ENCODE measurements at regions not wholly inside any gene's neighbourhood (a gene's known extent, or its start where the extent isn't known, plus 50 kb on each side); places are given as distances from the start of the nearest gene placed in this dataset.
A peak's percentile ranks its signal among the peaks of the same experiment; 100 is the strongest.
"Not testable (repeated sequence)": the region's sequence is repeated elsewhere in the genome, so short reads cannot be mapped to it uniquely, and the experiment has no call there.

DNA sequence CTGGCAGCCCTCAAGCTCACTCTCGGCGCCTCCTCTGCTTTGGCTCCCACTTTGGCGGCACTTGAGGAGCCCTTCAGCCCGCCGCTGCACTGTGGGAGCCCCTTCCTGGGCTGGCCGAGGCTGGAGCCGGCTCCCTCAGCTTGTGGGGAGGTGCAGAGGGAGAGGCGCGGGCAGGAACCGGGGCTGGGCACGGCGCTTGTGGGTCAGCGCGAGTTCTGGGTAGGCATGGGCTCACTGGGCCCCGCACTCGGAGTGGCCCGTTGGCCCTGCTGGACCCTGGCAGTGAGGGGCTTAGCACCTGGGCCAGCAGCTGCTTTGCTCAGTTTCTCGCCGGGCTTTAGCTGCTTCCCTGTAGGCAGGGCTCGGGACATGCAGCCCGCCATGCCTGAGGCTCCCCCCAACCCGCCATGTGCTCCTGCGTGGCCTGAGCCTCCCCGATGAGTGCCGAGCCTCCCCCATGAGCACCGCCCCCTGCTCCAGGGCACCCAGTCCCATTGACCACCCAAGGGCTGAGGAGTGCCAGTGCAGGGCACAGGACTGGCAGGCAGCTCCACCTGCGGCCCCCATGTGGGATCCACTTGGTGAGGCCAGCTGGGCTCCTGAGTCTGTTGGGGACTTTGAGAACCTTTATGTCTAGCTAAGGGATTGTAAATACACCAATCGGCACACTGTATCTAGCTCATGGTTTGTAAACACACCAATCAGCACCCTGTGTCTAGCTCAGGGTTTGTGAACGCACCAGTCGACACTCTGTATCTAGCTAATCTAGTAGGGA is 101.5 kb upstream of the DRD5 start:
- Mint-ChIP-seq H3K4me3 (no peak overlapping the region), H3K9me3 (no peaks in the 10 kb centered on the region), H3K4me1 (no peaks in the 10 kb centered on the region), H3K27ac (no peak overlapping the region), H3K27me3 (ENCODE audit: low read depth, poor library complexity) (peaks cover 5% of the 10 kb centered on the region), H3K36me3 (ENCODE audit: low read depth) (no peaks in the 10 kb centered on the region)
- TF ChIP-seq, protein P1, sequence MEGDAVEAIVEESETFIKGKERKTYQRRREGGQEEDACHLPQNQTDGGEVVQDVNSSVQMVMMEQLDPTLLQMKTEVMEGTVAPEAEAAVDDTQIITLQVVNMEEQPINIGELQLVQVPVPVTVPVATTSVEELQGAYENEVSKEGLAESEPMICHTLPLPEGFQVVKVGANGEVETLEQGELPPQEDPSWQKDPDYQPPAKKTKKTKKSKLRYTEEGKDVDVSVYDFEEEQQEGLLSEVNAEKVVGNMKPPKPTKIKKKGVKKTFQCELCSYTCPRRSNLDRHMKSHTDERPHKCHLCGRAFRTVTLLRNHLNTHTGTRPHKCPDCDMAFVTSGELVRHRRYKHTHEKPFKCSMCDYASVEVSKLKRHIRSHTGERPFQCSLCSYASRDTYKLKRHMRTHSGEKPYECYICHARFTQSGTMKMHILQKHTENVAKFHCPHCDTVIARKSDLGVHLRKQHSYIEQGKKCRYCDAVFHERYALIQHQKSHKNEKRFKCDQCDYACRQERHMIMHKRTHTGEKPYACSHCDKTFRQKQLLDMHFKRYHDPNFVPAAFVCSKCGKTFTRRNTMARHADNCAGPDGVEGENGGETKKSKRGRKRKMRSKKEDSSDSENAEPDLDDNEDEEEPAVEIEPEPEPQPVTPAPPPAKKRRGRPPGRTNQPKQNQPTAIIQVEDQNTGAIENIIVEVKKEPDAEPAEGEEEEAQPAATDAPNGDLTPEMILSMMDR (IDR thresholded peaks at IDR 0.05), result no peak
- DNase-seq, result no peak

DNA sequence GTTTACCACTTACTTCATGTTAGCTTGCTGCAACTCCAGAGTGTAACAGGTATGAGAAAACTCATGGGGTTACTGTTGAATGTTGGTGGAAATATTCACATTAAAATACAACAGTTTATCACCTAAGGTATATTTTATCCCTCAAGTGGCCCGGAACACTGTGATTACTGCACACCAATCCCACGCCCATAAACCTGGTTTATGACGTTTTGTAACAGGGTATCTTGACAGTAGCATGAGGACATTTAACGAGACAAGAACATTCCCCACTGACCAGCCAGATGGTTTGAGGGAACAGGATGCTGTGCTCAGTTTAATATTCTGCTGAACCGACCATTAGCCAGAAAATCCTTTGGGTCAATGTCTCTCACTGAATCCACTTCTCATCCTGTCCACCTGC is 98.3 kb upstream of the DRD5 start:
- not testable (repeated sequence) for H3K27ac Mint-ChIP-seq; DNase-seq; H3K36me3 Mint-ChIP-seq (ENCODE audit: low read depth); H3K4me1 Mint-ChIP-seq; H3K4me3 Mint-ChIP-seq; H3K9me3 Mint-ChIP-seq
- peaks cover 15% of the 10 kb centered on the region for H3K27me3 Mint-ChIP-seq (ENCODE audit: low read depth, poor library complexity)

DNA sequence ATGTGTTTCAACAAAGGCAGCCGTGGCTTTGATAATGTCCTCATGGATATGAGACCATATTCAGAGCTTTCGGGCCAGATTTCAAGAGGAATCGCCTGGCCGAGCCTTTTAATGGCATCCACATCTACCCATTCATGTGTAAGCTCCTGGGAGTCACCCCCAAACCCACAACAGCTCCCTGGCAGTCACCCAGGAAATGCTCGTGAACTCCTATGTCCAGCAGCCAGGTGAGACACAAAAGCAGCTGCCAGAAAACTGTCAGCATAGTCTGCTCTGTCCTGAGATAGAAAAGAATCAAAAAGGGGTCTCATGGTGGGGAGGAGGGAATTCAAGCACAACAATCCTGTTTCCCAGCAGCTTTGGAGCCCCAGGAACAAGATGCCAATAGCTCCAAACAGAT is 96.4 kb upstream of the DRD5 start:
- not testable (repeated sequence) for H3K27ac Mint-ChIP-seq; H3K9me3 Mint-ChIP-seq; H3K4me3 Mint-ChIP-seq; H3K4me1 Mint-ChIP-seq; DNase-seq; H3K36me3 Mint-ChIP-seq (ENCODE audit: low read depth)
- peaks cover 20% of the 10 kb centered on the region for H3K27me3 Mint-ChIP-seq (ENCODE audit: low read depth, poor library complexity)

DNA sequence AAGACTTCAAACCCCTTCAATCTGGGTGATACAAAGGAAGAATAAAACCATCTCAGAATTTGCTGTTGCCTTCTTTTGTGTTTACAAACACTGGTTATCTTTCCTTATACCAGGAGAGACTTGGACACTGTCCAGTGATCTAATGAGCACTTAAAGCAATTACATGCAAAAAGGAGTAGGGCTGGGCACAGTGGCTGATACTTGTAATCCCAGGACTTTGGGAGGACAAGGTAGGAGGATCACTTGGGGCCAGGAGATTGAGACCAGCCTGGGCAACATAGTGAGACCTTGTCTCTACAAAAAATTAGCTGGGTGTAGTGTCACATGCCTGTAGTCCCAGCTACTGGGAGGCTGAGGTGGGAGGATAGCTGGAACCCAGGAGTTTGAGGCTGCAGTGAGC is 95.7 kb upstream of the DRD5 start:
- no peaks in the 10 kb centered on the region for H3K9me3 Mint-ChIP-seq
- no peak overlapping the region for H3K27ac Mint-ChIP-seq
- no peak for DNase-seq
- H3K4me3 Mint-ChIP-seq, result no peak overlapping the region
- H3K36me3 Mint-ChIP-seq (ENCODE audit: low read depth), result no peaks in the 10 kb centered on the region
- TF ChIP-seq, protein P1 (IDR thresholded peaks at IDR 0.05), result no peak
- H3K4me1 Mint-ChIP-seq, result peaks cover 12% of the 10 kb centered on the region
- H3K27me3 Mint-ChIP-seq (ENCODE audit: low read depth, poor library complexity), result peaks cover 20% of the 10 kb centered on the region

DNA sequence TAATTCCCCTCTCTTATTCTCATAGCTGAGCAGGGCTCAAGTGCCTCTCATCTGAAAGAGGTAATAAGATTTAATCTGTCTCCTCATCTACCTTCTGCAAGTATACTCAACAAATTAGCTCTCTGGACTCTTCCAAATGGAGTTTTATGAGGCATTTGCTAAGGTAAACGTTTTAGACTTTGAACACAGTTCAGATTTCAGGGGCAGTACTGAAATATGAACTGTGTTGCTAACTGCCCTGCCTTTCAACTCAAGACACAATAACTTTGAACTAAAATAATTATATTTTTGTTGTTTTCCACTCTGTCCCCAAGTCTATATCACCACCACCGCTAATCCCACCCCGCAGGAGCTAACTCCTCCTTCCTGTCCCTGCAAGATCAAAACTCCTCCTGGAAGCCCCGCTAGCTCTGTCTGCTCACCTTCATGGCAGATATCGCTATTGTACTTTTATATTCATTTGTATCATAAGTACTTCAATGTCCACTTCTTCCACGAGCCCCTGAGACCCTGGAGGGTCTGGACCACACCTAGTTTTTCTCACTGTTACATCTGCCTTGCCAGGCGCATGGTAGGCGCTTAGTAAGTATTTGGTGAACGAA is 90.7 kb upstream of the DRD5 start:
- H3K4me1 Mint-ChIP-seq, result peaks cover 37% of the 10 kb centered on the region
- H3K9me3 Mint-ChIP-seq; DNase-seq; H3K36me3 Mint-ChIP-seq (ENCODE audit: low read depth): not testable (repeated sequence)
- peak overlapping the region; percentile 81 for H3K4me3 Mint-ChIP-seq
- peaks cover 14% of the 10 kb centered on the region for H3K27me3 Mint-ChIP-seq (ENCODE audit: low read depth, poor library complexity)
- H3K27ac Mint-ChIP-seq, result peak overlapping the region; percentile 37

DNA sequence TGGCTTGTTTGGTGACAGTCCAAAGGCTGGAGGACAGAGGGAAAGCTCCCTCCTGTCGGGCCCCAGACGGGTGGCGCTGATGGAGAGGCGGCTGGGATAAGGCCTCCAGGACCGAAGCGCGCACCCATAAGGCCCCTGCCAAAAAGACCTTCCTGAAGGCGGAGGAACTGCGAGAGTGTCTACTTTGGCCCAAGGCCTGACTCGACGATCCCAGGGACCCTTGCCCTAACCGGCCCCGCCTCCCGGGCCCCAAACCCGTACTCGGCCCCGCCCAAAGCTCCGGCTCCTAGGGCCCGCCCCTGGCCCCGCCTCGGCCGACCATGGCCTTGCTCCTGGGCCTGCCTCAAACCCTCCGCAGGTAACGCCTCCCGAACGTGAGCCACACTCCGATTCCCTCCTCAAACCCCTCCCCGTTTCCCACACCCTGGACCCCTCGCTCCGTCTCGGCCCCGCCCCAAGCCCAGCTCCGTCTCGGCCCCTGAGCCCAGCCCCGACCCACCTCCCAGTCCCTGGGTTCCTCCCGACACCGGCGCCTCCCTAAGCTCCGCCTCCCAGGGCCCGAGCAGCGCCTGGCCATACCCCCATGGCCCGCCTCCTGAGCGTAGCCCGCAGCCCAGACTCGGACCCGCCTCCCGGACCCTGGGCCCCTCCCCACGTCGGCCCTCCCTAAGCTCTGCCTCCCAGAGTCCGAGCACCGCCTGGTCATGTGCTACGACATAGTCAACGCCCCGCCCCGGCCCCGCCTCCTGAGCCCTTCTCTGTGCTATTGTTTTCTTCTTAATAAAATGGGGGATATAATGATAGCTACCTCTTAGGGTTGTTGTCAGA is 90.0 kb upstream of the DRD5 start:
- H3K4me3 Mint-ChIP-seq, result peak overlapping the region; percentile 81
- DNase-seq, result peak; percentile 97
- H3K36me3 Mint-ChIP-seq (ENCODE audit: low read depth), result no peaks in the 10 kb centered on the region
- H3K9me3 Mint-ChIP-seq, result no peaks in the 10 kb centered on the region
- peak overlapping the region; percentile 90 for H3K27ac Mint-ChIP-seq
- peaks cover 12% of the 10 kb centered on the region for H3K27me3 Mint-ChIP-seq (ENCODE audit: low read depth, poor library complexity)
- peaks cover 43% of the 10 kb centered on the region for H3K4me1 Mint-ChIP-seq
- TF ChIP-seq, protein P1 (IDR thresholded peaks at IDR 0.05), result no peak

DNA sequence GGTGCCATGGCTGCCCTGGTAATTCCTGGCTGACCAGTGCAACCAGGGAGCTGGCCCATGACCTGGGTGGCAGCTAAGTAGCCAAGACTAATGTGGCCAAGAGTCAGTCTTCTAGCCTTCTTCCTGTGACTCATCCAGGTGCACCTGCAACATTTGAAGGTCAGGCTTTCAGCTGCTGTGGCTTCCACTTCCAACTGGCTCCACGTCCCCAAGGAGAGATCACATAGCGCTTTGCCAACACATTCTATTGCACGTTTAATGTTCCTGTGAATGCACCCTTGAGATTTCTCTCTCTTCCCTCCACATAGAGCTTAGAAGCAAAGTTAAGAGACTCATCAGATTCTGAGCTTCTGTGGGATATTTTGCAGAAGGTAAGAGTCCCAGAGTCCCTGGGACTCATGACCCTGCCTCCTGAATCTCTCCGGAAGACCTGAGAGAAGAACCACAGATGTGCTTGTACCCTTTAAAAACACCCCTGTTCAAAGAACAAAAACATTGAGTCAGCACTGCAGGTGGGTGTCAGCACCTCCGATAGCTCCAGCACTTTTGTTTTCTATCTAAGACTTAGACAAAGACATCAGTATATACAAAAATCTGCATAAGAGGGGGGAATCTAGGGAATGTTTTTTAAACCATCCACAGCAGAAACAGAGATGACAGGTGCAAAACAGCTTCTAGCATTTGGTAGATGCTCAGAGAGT is 88.5 kb upstream of the DRD5 start:
- H3K27ac Mint-ChIP-seq, result peak overlapping the region; percentile 68

DNA sequence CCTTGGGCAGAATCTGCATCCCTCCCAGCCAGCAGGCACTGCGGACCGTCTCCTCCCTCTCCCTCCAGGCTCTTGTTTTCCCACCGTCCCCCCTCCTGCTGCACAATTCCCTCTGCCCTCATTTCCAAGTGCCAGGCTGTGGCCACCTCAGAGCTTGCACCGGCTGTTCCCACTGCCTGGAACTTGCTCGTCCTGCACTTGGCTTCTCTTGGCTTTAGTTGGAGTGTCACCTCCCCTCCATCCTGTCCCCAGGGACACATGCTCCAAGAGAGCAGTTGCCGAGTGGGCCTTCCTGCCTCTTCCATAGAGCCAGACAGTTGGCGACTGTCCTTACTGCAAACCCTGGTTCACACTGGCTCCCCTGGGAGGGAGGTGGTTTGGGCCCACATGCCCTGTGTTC is 87.0 kb upstream of the DRD5 start:
- not testable (repeated sequence) for H3K36me3 Mint-ChIP-seq (ENCODE audit: low read depth); DNase-seq; H3K27me3 Mint-ChIP-seq (ENCODE audit: low read depth, poor library complexity); H3K27ac Mint-ChIP-seq; H3K9me3 Mint-ChIP-seq; H3K4me3 Mint-ChIP-seq
- H3K4me1 Mint-ChIP-seq, result peaks cover 38% of the 10 kb centered on the region

More for the DNA sequence above, 88.5 kb upstream of the DRD5 start:
- not testable (repeated sequence) for DNase-seq; H3K4me3 Mint-ChIP-seq; H3K9me3 Mint-ChIP-seq; H3K36me3 Mint-ChIP-seq (ENCODE audit: low read depth)
- Mint-ChIP-seq H3K27me3 (ENCODE audit: low read depth, poor library complexity) (peaks cover 10% of the 10 kb centered on the region), H3K4me1 (peaks cover 43% of the 10 kb centered on the region)

Data from nephron progenitor cell (in vitro differentiated cells).